Parathyroid adenoma (tissue), 2 donors: ENCODE measurements at regions not wholly inside any gene's neighbourhood (a gene's known extent, or its start where the extent isn't known, plus 50 kb on each side); places are given as distances from the start of the nearest gene placed in this dataset.

Experiments used
- H2AFZ ChIP-seq: fragments of 300-600 bp; sonication (generic); one replicate; pipeline ENCODE4 v1.7.0; 2017; ENCODE audit warnings: antibody characterized with exemption, mild to moderate bottlenecking
- H3K27ac ChIP-seq: fragments of 300-600 bp; sonication (generic); one replicate; pipeline ENCODE4 v1.7.0; 2017
- H3K27me3 ChIP-seq: fragments of 300-600 bp; sonication (generic); one replicate; pipeline ENCODE4 v1.7.0; 2017; ENCODE audit warnings: low read length; ENCODE audit not compliant: control insufficient read depth, insufficient read depth
- H3K36me3 ChIP-seq: fragments of 300-600 bp; sonication (generic); one replicate; pipeline ENCODE4 v1.7.0; 2017; ENCODE audit warnings: low read length; ENCODE audit not compliant: control insufficient read depth, insufficient read depth
- H3K4me1 ChIP-seq: fragments of 300-600 bp; sonication (generic); one replicate; pipeline ENCODE4 v1.7.0; 2017; ENCODE audit warnings: control low read depth
- H3K4me2 ChIP-seq: fragments of 300-600 bp; sonication (generic); one replicate; pipeline ENCODE4 v1.7.0; 2017; ENCODE audit warnings: low read length
- H3K4me3 ChIP-seq: fragments of 300-600 bp; sonication (generic); one replicate; pipeline ENCODE4 v1.7.0; 2017; ENCODE audit warnings: low read depth, low read length
- H3K79me2 ChIP-seq: fragments of 300-600 bp; sonication (generic); one replicate; pipeline ENCODE4 v1.7.0; 2017; ENCODE audit warnings: control low read depth
- H3K9ac ChIP-seq: fragments of 300-600 bp; sonication (generic); one replicate; pipeline ENCODE4 v1.7.0; 2017; ENCODE audit warnings: mild to moderate bottlenecking
- H3K9me3 ChIP-seq: fragments of 300-600 bp; sonication (generic); one replicate; pipeline ENCODE4 v1.7.0; 2017; ENCODE audit warnings: low read length; ENCODE audit not compliant: control insufficient read depth
- CTCF ChIP-seq: fragments of 300-600 bp; sonication (generic); IDR thresholded peaks from one replicate; pipeline ENCODE4 v1.7.0; 2017; ENCODE audit warnings: antibody characterized with exemption, mild to moderate bottlenecking
- donor health status: primary hyperparathyroidism.

DNA sequence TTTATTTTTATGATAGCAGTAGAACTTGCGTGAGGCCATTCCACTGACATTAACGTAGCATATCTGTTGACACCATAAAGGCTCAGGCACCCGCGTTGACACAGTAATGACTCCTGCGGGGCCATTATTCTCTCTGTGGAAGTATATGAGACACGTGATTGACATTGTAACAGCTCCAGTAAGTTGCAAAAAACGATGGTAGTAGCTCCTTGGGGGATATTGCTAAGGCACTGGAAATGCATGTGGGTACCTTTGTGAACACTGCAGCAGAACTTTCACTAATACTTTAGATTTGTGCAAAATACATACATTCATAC, 918.8 kb upstream of the CDH8 start:
- Histone ChIP-seq H3K79me2 (no peaks in the 10 kb centered on the region), H3K9me3 (peaks cover 3% of the 10 kb centered on the region), H3K4me2 (no peak overlapping the region), H3K36me3 (no peaks in the 10 kb centered on the region), H3K4me1 (no peaks in the 10 kb centered on the region), H3K4me3 (no peak overlapping the region), H3K27me3 (no peaks in the 10 kb centered on the region), H3K9ac (no peak overlapping the region), H3K27ac (no peak overlapping the region), H2AFZ (no peak overlapping the region)
- no peak for TF ChIP-seq CTCF

- Histone ChIP-seq H3K9ac (no peak overlapping the region), H3K36me3 (no peaks in the 10 kb centered on the region), H3K4me2 (no peak overlapping the region), H3K79me2 (no peaks in the 10 kb centered on the region), H3K4me3 (no peak overlapping the region), H3K4me1 (no peaks in the 10 kb centered on the region), H3K27me3 (no peaks in the 10 kb centered on the region), H3K27ac (no peak overlapping the region), H3K9me3 (peaks cover 3% of the 10 kb centered on the region), H2AFZ (no peak overlapping the region)
- no peak for TF ChIP-seq CTCF
Observed at GRCh38 chr16:62954144-62955032, 918.1 kb upstream of the CDH8 start.

- Histone ChIP-seq H3K36me3 (no peaks in the 10 kb centered on the region), H3K9ac (no peak overlapping the region), H3K4me2 (no peak overlapping the region), H2AFZ (no peak overlapping the region), H3K27ac (no peak overlapping the region), H3K79me2 (no peaks in the 10 kb centered on the region), H3K9me3 (peaks cover 3% of the 10 kb centered on the region), H3K27me3 (no peaks in the 10 kb centered on the region), H3K4me3 (no peak overlapping the region), H3K4me1 (no peaks in the 10 kb centered on the region)
- TF ChIP-seq CTCF, result no peak
Observed at GRCh38 chr16:62950351-62950750, 914.1 kb upstream of the CDH8 start.

DNA sequence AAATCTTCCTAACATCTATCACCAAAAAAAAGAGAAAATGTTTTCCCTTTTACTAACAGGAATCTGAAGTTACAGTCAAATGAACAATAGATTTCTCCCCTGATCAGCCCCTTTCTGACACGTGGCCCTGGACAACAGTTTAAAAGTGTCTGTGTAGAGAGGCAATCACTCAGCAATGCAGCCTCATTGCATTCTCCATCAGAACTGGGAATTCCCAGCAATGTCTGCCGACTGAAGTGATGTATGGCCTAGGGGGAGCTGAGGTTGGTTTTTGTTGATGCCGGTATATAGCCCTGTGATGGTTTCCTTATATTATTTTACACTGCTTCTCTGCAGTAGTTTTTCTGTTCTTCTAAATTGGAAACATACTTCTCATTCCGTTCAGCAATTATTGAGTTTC, 904.3 kb upstream of the CDH8 start:
- H3K27me3 ChIP-seq, result no peaks in the 10 kb centered on the region
- no peaks in the 10 kb centered on the region for H3K79me2 ChIP-seq
- no peaks in the 10 kb centered on the region for H3K36me3 ChIP-seq
- H3K4me3 ChIP-seq, result no peak overlapping the region
- no peak overlapping the region for H3K4me2 ChIP-seq
- no peak overlapping the region for H2AFZ ChIP-seq
- H3K27ac ChIP-seq, result no peak overlapping the region
- no peaks in the 10 kb centered on the region for H3K9me3 ChIP-seq
- H3K4me1 ChIP-seq, result no peaks in the 10 kb centered on the region
- no peak overlapping the region for H3K9ac ChIP-seq
- TF ChIP-seq CTCF, result no peak

DNA sequence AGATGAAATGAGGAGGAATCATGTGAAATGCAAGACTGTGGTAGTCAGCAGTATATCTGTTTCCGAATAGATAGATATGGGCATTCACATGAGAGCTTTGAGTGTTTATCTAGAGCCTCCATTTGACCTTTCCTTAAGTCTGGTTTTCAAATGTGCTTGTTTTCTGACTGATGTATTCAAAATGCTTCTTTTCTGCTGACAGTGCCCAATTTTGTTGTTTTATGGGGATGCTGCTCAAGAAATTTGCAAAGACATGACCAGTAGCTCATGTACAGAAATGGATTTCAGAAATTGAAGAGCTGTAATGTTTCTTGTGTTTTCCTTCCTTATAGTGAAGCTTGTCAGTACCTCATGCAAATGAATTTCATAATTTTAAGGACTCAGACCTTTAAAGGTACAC, 903.4 kb upstream of the CDH8 start:
- no peak overlapping the region for H2AFZ ChIP-seq
- no peak overlapping the region for H3K4me3 ChIP-seq
- no peaks in the 10 kb centered on the region for H3K27me3 ChIP-seq
- no peaks in the 10 kb centered on the region for H3K9me3 ChIP-seq
- TF ChIP-seq CTCF, result no peak
- H3K27ac ChIP-seq, result no peak overlapping the region
- no peaks in the 10 kb centered on the region for H3K4me1 ChIP-seq
- no peaks in the 10 kb centered on the region for H3K79me2 ChIP-seq
- H3K36me3 ChIP-seq, result no peaks in the 10 kb centered on the region
- H3K9ac ChIP-seq, result no peak overlapping the region
- H3K4me2 ChIP-seq, result no peak overlapping the region
